Tibial artery (tissue), 4 donors: ENCODE measurements at regions not wholly inside any gene's neighbourhood (a gene's known extent, or its start where the extent isn't known, plus 50 kb on each side); places are given as distances from the start of the nearest gene placed in this dataset.

Experiments used
- DNase-seq, 2 donors: peaks; one replicate each; pipeline ENCODE4 v3.0.0-alpha.2; 2019
- H3K27ac ChIP-seq, 2 donors: fragments of 200-600 bp; sonication (generic) in 1 of 2; 1 replicate in 1 of 2; 2 replicates in 1 of 2; pipeline ENCODE4 v1.5.1; 2018 to 2019; ENCODE audit warnings: mild to moderate bottlenecking in 1 of 2
- H3K27me3 ChIP-seq, 2 donors: fragments of 200-600 bp; sonication (generic) in 1 of 2; one replicate each; pipeline versions ENCODE4 v1.5.1 to v1.6.0; 2016 to 2019
- H3K36me3 ChIP-seq, 3 donors: fragments of 200-600 bp; sonication (generic) in 2 of 3; one replicate each; pipeline ENCODE4 v1.5.1; 2016 to 2019; ENCODE audit warnings: mild to moderate bottlenecking in 2 of 3
- H3K4me1 ChIP-seq, 4 donors: fragments of 200-600 bp; sonication (generic) in 2 of 4; 1 replicate in 3 of 4; 2 replicates in 1 of 4; pipeline ENCODE4 v1.5.1; 2016 to 2019
- H3K4me3 ChIP-seq, 2 donors: fragments of 200-600 bp; sonication (generic) in 1 of 2; 1 replicate in 1 of 2; 2 replicates in 1 of 2; pipeline ENCODE4 v1.5.1; 2018 to 2019; ENCODE audit warnings: mild to moderate bottlenecking in 2 of 2
- H3K9me3 ChIP-seq, 3 donors: fragments of 200-600 bp; sonication (generic) in 1 of 3; one replicate each; pipeline ENCODE4 v1.5.1; 2016 to 2019
- CTCF ChIP-seq, 2 experiments: fragments of 200-600 bp in 1 of 2; fragments of 450-650 bp in 1 of 2; IDR thresholded peaks; one replicate each; pipeline ENCODE4 v1.5.1; 2017 to 2019; ENCODE audit warnings: antibody characterized with exemption in 2 of 2, mild to moderate bottlenecking in 1 of 2, moderate library complexity in 1 of 2
- intact Hi-C: fragments of 100-400 bp; cut with DNase I; formaldehyde crosslinking; loops from one replicate; pipeline ENCODE4 v1.15.0; 2023; ENCODE audit warnings: low total_unique reads

DNA sequence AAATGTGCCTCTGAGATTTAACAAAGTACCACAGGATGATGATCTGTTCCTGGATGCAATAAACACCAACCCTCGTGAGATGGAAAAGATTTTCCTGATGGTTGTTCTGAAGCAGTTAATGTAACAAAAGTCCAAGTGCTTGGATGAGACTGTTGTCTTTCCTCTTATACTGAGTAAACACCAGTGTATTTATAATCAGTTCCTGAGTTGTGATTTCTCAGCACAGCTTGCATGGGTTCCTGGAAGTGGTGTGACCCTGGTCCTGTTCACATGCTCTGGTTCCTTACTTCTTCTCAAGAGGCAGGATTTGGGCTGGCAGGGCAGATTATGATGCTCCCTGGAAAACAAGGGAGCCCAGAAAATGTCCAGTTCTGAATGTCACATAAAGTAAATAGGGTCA is 208.2 kb upstream of the USP24 start:
- H3K27me3 ChIP-seq = no peaks in the 10 kb centered on the region
- DNase-seq = no peak
- H3K36me3 ChIP-seq = no peaks in the 10 kb centered on the region
- no peak overlapping the region for H3K27ac ChIP-seq
- H3K4me3 ChIP-seq = no peak overlapping the region
- intact Hi-C loops = no loop called here
- H3K4me1 ChIP-seq = peaks cover 0 to 17% (median 4%) of the 10 kb centered on the region in 4 donors
- TF ChIP-seq CTCF (IDR thresholded peaks at IDR 0.05) = no peak
- peaks cover 0 to 11% (median 7%) of the 10 kb centered on the region in 3 donors for H3K9me3 ChIP-seq

DNA sequence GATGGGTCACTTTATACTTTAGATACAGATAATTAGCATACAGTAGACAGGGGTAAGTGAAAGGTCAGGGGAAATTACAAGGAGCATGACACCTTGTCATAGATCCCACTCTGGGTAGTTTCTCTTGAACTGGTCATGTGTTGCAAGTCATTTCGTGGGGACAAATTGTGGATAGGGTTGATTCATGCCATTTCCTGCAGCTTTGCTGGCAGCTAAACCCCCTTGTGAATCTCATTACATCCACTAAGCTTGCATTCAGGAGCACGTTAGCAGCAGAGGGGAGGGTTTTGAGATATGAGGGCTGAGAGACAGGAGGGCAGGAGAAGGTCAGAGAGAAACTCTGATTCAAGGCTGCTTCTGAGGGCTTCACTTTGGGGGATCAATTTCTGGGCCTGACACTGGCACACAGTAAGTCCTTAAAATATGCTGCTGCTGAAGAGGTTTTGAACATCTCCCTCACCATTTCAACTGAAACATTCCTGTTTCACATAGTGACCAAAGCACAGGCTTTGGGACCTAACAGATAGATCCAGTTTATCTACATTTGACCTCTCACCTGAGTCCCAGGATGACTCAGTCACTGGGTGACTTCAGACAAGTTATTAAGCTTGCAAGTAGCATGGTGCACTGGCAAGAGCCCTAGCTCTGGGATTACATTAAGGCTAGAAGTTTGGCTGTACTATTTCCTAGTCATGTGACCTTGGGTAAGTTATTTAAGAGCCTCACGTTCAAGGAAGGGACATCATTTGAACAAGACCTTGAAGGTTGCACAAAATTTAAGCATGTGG is 206.0 kb upstream of the USP24 start:
- no peak for DNase-seq
- TF ChIP-seq CTCF (IDR thresholded peaks at IDR 0.05) = no peak
- no peaks in the 10 kb centered on the region for H3K36me3 ChIP-seq
- H3K27me3 ChIP-seq = no peaks in the 10 kb centered on the region
- no peak overlapping the region for H3K4me3 ChIP-seq
- no peaks in the 10 kb centered on the region for H3K4me1 ChIP-seq
- intact Hi-C loops = no loop called here
- no peak overlapping the region for H3K27ac ChIP-seq
- H3K9me3 ChIP-seq = peaks cover 0 to 11% (median 7%) of the 10 kb centered on the region in 3 donors

GRCh38 chr1:55420026-55420425 is 204.9 kb upstream of the USP24 start:
- DNase-seq = no peak
- Histone ChIP-seq H3K4me3 (no peak overlapping the region), H3K27me3 (no peaks in the 10 kb centered on the region), H3K36me3 (no peaks in the 10 kb centered on the region), H3K4me1 (no peaks in the 10 kb centered on the region), H3K9me3 (peaks cover 0 to 11% (median 7%) of the 10 kb centered on the region in 3 donors), H3K27ac (no peak overlapping the region)
- intact Hi-C loops = no loop called here
- no peak for TF ChIP-seq CTCF (IDR thresholded peaks at IDR 0.05)

GRCh38 chr1:55418208-55419000 is 203.2 kb upstream of the USP24 start:
- H3K27ac ChIP-seq = no peak overlapping the region
- peaks cover 0 to 11% (median 7%) of the 10 kb centered on the region in 3 donors for H3K9me3 ChIP-seq
- no peaks in the 10 kb centered on the region for H3K36me3 ChIP-seq
- TF ChIP-seq CTCF (IDR thresholded peaks at IDR 0.05) = no peak
- no peak overlapping the region for H3K4me3 ChIP-seq
- no peaks in the 10 kb centered on the region for H3K4me1 ChIP-seq
- intact Hi-C loops = no loop called here
- H3K27me3 ChIP-seq = no peaks in the 10 kb centered on the region
- no peak for DNase-seq

- Histone ChIP-seq H3K4me1 (no peaks in the 10 kb centered on the region), H3K4me3 (no peak overlapping the region), H3K9me3 (peaks cover 0 to 9% (median 0%) of the 10 kb centered on the region in 3 donors), H3K36me3 (no peaks in the 10 kb centered on the region), H3K27ac (no peak overlapping the region), H3K27me3 (no peaks in the 10 kb centered on the region)
- DNase-seq = no peak
- intact Hi-C loops = no loop called here
- TF ChIP-seq CTCF (IDR thresholded peaks at IDR 0.05) = no peak
These were observed 201.1 kb upstream of the USP24 start for GRCh38 chr1:55416164-55416842.
